IMR-90 (cell line): ENCODE measurements at regions not wholly inside any gene's neighbourhood (a gene's known extent, or its start where the extent isn't known, plus 50 kb on each side); places are given as distances from the start of the nearest gene placed in this dataset.

ENCODE experiments used
- ATAC-seq: fragments of 200-7000 bp; cut with Tn5 transposase; 2 replicates; pipeline ENCODE4 v1.9.1; 2020; ENCODE audit warnings: low read depth, mild to moderate bottlenecking, moderate library complexity
- BruUV-seq: library from RNA; stranded (reverse); fragments of 400-500 nt; replicated peaks from 2 replicates; lab custom pipeline; 2021; lab: Mats Ljungman, UMichigan
- CTCF ChIA-PET: fragments of 300-600 bp; formaldehyde crosslinking; extraction: SDS; loops from one replicate; lab custom pipeline; 2021; ENCODE audit warnings: antibody characterized with exemption; lab: Yijun Ruan, JAX
- POLR2A ChIA-PET: fragments of 300-600 bp; sonication (Branson Sonifier 250); formaldehyde crosslinking; loops from one replicate; lab custom pipeline; 2022; ENCODE audit warnings: antibody characterized with exemption; ENCODE audit not compliant: unreplicated experiment; lab: Charles Lee
- DNase-seq: peaks from one replicate; pipeline ENCODE4 v3.0.0; 2013
- H2AFZ ChIP-seq: replicated peaks from 2 replicates; pipeline ENCODE3; 2013; ENCODE audit warnings: low read length, mild to moderate bottlenecking; ENCODE audit not compliant: poor library complexity
- H2AK5ac ChIP-seq: 2 replicates; pipeline ENCODE4 v1.6.1; 2013; ENCODE audit warnings: low read depth, low read length, inconsistent platforms
- H2AK9ac ChIP-seq: replicated peaks from 2 replicates; pipeline ENCODE3; 2013; ENCODE audit warnings: mild to moderate bottlenecking, low read depth, low read length, moderate library complexity; ENCODE audit not compliant: poor library complexity
- H2BK120ac ChIP-seq: 2 replicates; pipeline ENCODE4 v1.6.1; 2013; ENCODE audit warnings: low read depth, low read length, inconsistent platforms
- H2BK15ac ChIP-seq: 3 replicates; pipeline ENCODE4 v1.6.1; 2013; ENCODE audit warnings: low read depth, low read length, inconsistent platforms
- H2BK20ac ChIP-seq: 2 replicates; pipeline ENCODE4 v1.6.1; 2013; ENCODE audit warnings: low read depth, mild to moderate bottlenecking, inconsistent platforms, low read length, moderate library complexity
- H2BK5ac ChIP-seq: 2 replicates; pipeline ENCODE4 v1.6.1; 2013; ENCODE audit warnings: mild to moderate bottlenecking, low read depth, low read length, inconsistent platforms; ENCODE audit not compliant: poor library complexity, severe bottlenecking
- H3K14ac ChIP-seq: replicated peaks from 2 replicates; pipeline ENCODE4 v1.6.1; 2013; ENCODE audit warnings: low read depth, low read length, inconsistent platforms
- H3K18ac ChIP-seq: 2 replicates; pipeline ENCODE4 v1.6.1; 2013; ENCODE audit warnings: low read depth, low read length, control low read depth
- H3K23ac ChIP-seq: 2 replicates; pipeline ENCODE4 v1.6.1; 2013; ENCODE audit warnings: low read depth, low read length, inconsistent platforms
- H3K27ac ChIP-seq: 2 replicates; pipeline ENCODE4 v1.5.1; 2013; ENCODE audit warnings: mild to moderate bottlenecking, control low read depth, low read length; ENCODE audit not compliant: insufficient read depth
- H3K27me3 ChIP-seq: 2 replicates; pipeline ENCODE4 v1.6.1; 2013; ENCODE audit warnings: low read length; ENCODE audit not compliant: control insufficient read depth, insufficient read depth
- H3K36me3 ChIP-seq: 2 replicates; pipeline ENCODE4 v1.6.1; 2013; ENCODE audit warnings: low read length, mixed read lengths; ENCODE audit not compliant: control insufficient read depth, insufficient read depth
- H3K4ac ChIP-seq: 2 replicates; pipeline ENCODE4 v1.6.1; 2013; ENCODE audit warnings: low read depth, low read length, inconsistent platforms
- H3K4me1 ChIP-seq: 2 replicates; pipeline ENCODE4 v1.6.1; 2013; ENCODE audit warnings: low read length, mixed read lengths; ENCODE audit not compliant: control insufficient read depth, insufficient read depth
- H3K4me2 ChIP-seq: 2 replicates; pipeline ENCODE4 v1.6.1; 2013; ENCODE audit warnings: low read depth, mild to moderate bottlenecking, control low read depth, low read length, moderate library complexity
- H3K4me3 ChIP-seq: 2 replicates; pipeline ENCODE4 v1.5.1; 2013; ENCODE audit warnings: low read depth, mild to moderate bottlenecking, control low read depth, low read length, moderate library complexity; ENCODE audit not compliant: insufficient read depth
- H3K56ac ChIP-seq: 2 replicates; pipeline ENCODE4 v1.6.1; 2013; ENCODE audit warnings: low read length, inconsistent platforms; ENCODE audit not compliant: insufficient read depth; ENCODE audit errors: extremely low read depth
- H3K79me1 ChIP-seq, 2 experiments: 2 replicates each; pipeline ENCODE4 v1.6.1; 2013; ENCODE audit warnings: low read length in 2 of 2, inconsistent platforms in 1 of 2, low read depth in 1 of 2
- H3K9ac ChIP-seq: 2 replicates; pipeline ENCODE4 v1.6.1; 2013; ENCODE audit warnings: low read depth, low read length, control low read depth
- H3K9me1 ChIP-seq: 2 replicates; pipeline ENCODE4 v1.6.1; 2013; ENCODE audit warnings: low read length, inconsistent platforms; ENCODE audit not compliant: insufficient read depth
- H3K9me3 ChIP-seq: 2 replicates; pipeline ENCODE4 v1.6.1; 2013; ENCODE audit warnings: low read length; ENCODE audit not compliant: control insufficient read depth, insufficient read depth
- H4K20me1 ChIP-seq: 2 replicates; pipeline ENCODE4 v1.6.1; 2013; ENCODE audit warnings: low read length, inconsistent platforms; ENCODE audit not compliant: insufficient read depth
- H4K5ac ChIP-seq: 2 replicates; pipeline ENCODE4 v1.6.1; 2013; ENCODE audit warnings: mild to moderate bottlenecking, low read depth, low read length, control low read depth
- H4K8ac ChIP-seq, 2 experiments: 2 replicates each; pipeline ENCODE4 v1.6.1; 2013; ENCODE audit warnings: low read depth in 2 of 2, low read length in 2 of 2, control low read depth in 1 of 2, inconsistent platforms in 1 of 2
- H4K91ac ChIP-seq: 2 replicates; pipeline ENCODE4 v1.6.1; 2013; ENCODE audit warnings: low read depth, low read length, inconsistent platforms; ENCODE audit not compliant: insufficient read depth
- BHLHE40 ChIP-seq: fragments of 150-350 bp; IDR thresholded peaks from 2 replicates; pipeline ENCODE4 v1.6.1; 2016; ENCODE audit warnings: mild to moderate bottlenecking, low read depth, low read length
- CEBPB ChIP-seq: IDR thresholded peaks from 2 replicates; pipeline ENCODE4 v1.6.1; 2012; ENCODE audit warnings: low read depth, low read length, improper control_type of control experiment
- FOS ChIP-seq: fragments of 150-350 bp; IDR thresholded peaks from 2 replicates; pipeline ENCODE4 v1.6.1; 2016; ENCODE audit warnings: low read depth, low read length
- MAFK ChIP-seq: IDR thresholded peaks from 2 replicates; pipeline ENCODE4 v1.6.1; 2012; ENCODE audit warnings: low read depth, low read length, improper control_type of control experiment
- MAZ ChIP-seq: IDR thresholded peaks from 2 replicates; pipeline ENCODE4 v1.6.1; 2012; ENCODE audit warnings: low read depth, mild to moderate bottlenecking, low read length, improper control_type of control experiment, moderate library complexity, borderline replicate concordance
- MXI1 ChIP-seq: IDR thresholded peaks from 2 replicates; pipeline ENCODE4 v1.6.1; 2012; ENCODE audit warnings: low read depth, mild to moderate bottlenecking, low read length, moderate library complexity, borderline replicate concordance
- POLR2A ChIP-seq: IDR thresholded peaks from 2 replicates; pipeline ENCODE4 v1.6.1; 2012; ENCODE audit warnings: mild to moderate bottlenecking, low read depth, low read length
- SMC3 ChIP-seq: fragments of 150-350 bp; IDR thresholded peaks from 2 replicates; pipeline ENCODE4 v1.6.1; 2016; ENCODE audit warnings: low read depth, mild to moderate bottlenecking, antibody characterized with exemption, low read length, moderate library complexity
- WGBS, 2 experiments: methylation state at CpG; one replicate each; pipeline versions ENCODE4 v1.1.5 to v1.1.7; 2013; ENCODE audit warnings: missing lambda C conversion rate in 2 of 2; ENCODE audit not compliant: insufficient read length in 1 of 2; ENCODE audit errors: extremely low coverage in 2 of 2; 5-methylcytosine and 5-hydroxymethylcytosine counted together
- dilution Hi-C: fragments of 300-500 bp; cut with HindIII; formaldehyde crosslinking; loops from one replicate; pipeline ENCODE4 v1.14.3; 2018; ENCODE audit warnings: low sequenced_read_pairs; ENCODE audit not compliant: unreplicated experiment
- in situ Hi-C: fragments of 300-500 bp; cut with MboI; formaldehyde crosslinking; loops from 3 replicates; pipeline ENCODE4 v1.14.3; 2019; ENCODE audit warnings: low sequenced_read_pairs, inconsistent platforms, mixed read lengths
- intact Hi-C: fragments of 100-400 bp; cut with micrococcal nuclease; formaldehyde crosslinking; loops from 2 replicates; pipeline ENCODE4 v1.10.0; 2022
- TF ChIP-seq, protein P1 (sequence below): fragments of 150-350 bp; IDR thresholded peaks from 2 replicates; pipeline ENCODE4 v1.6.1; 2017; ENCODE audit warnings: mild to moderate bottlenecking, antibody characterized with exemption, low read length, low read depth
- TF ChIP-seq, protein P2 (sequence below): conservative IDR thresholded peaks from 2 replicates; pipeline ENCODE4 v1.5.1; 2012; ENCODE audit warnings: mild to moderate bottlenecking, low read depth, low read length, improper control_type of control experiment

DNA sequence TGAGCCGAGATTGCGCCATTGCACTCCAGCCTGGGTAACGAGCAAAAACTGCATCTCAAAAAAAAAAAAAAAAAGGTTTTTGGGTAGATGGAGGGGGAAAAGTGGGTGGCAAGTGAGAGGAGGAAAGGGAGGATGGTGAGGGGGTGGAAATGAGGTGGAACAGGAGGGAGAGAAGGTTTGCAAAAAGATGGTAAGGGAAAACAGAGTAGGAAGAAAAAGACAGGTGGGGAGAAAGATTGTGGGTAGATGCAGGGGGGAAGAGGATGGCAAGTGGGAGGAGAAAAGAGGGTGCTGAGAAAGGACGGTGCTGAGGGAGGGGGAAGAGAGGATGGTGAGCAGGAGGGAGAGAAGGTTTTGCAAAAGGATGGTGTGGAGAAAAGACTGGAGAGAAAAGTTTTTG lies 57.8 kb upstream of the C1QTNF9B start:
- CTCF ChIA-PET: no interaction called here
- Histone ChIP-seq H3K27ac (no peak overlapping the region), H4K91ac (no peak overlapping the region), H2AK5ac (no peak overlapping the region), H3K4me1 (peaks cover 2% of the 10 kb centered on the region; the same call in 1 of the 2 replicates), H3K36me3 (no peaks in the 10 kb centered on the region), H4K5ac (no peak overlapping the region), H3K4me2 (no peak overlapping the region), H3K9me3 (no peaks in the 10 kb centered on the region), H3K14ac (no peak overlapping the region), H3K9me1 (0 out of 2 replicates have a peak, but pooled peaks cover 5% of the 10 kb centered on the region), H2BK15ac (no peak overlapping the region), H4K20me1 (no peaks in the 10 kb centered on the region), H3K4me3 (no peak overlapping the region), H3K79me1 (no peaks in the 10 kb centered on the region), H2AFZ (no peak overlapping the region), H2BK20ac (no peak overlapping the region), H3K9ac (no peak overlapping the region), H3K18ac (no peak overlapping the region), H3K27me3 (no peaks in the 10 kb centered on the region; the same call in 1 of the 2 replicates), H3K56ac (no peak overlapping the region), H3K4ac (no peak overlapping the region), H2BK120ac (no peak overlapping the region), H3K23ac (no peak overlapping the region), H4K8ac (no peak overlapping the region), H2BK5ac (no peak overlapping the region), H2AK9ac (no peak overlapping the region)
- POLR2A ChIA-PET: no interaction called here
- BruUV-seq: no TSS peak
- ATAC-seq (no peak), DNase-seq (no peak)
- dilution Hi-C loops: no loop called here
- intact Hi-C loops: no loop called here
- in situ Hi-C loops: no loop called here
- TF ChIP-seq, protein P1, sequence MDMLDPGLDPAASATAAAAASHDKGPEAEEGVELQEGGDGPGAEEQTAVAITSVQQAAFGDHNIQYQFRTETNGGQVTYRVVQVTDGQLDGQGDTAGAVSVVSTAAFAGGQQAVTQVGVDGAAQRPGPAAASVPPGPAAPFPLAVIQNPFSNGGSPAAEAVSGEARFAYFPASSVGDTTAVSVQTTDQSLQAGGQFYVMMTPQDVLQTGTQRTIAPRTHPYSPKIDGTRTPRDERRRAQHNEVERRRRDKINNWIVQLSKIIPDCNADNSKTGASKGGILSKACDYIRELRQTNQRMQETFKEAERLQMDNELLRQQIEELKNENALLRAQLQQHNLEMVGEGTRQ: no peak
- no peak for TF ChIP-seq SMC3
- no peak for TF ChIP-seq POLR2A
- TF ChIP-seq MXI1: no peak
- no peak for TF ChIP-seq MAFK
- TF ChIP-seq, protein P2, sequence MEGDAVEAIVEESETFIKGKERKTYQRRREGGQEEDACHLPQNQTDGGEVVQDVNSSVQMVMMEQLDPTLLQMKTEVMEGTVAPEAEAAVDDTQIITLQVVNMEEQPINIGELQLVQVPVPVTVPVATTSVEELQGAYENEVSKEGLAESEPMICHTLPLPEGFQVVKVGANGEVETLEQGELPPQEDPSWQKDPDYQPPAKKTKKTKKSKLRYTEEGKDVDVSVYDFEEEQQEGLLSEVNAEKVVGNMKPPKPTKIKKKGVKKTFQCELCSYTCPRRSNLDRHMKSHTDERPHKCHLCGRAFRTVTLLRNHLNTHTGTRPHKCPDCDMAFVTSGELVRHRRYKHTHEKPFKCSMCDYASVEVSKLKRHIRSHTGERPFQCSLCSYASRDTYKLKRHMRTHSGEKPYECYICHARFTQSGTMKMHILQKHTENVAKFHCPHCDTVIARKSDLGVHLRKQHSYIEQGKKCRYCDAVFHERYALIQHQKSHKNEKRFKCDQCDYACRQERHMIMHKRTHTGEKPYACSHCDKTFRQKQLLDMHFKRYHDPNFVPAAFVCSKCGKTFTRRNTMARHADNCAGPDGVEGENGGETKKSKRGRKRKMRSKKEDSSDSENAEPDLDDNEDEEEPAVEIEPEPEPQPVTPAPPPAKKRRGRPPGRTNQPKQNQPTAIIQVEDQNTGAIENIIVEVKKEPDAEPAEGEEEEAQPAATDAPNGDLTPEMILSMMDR: no peak
- TF ChIP-seq CEBPB: no peak
- TF ChIP-seq MAZ: no peak
- no peak for TF ChIP-seq BHLHE40
- TF ChIP-seq FOS: no peak
- WGBS, 2 experiments: 77% methylated on average over 4 of the region's 4 CpGs; no CpG with 5 or more reads in 1 of the 2 experiments
